DMS53 (cell line): ENCODE measurements at regions not wholly inside any gene's neighbourhood (a gene's known extent, or its start where the extent isn't known, plus 50 kb on each side); places are given as distances from the start of the nearest gene placed in this dataset.

Experiments
- DNase-seq: peaks from one replicate; lab custom pipeline; 2025; lab: John Stamatoyannopoulos, UW

DNA sequence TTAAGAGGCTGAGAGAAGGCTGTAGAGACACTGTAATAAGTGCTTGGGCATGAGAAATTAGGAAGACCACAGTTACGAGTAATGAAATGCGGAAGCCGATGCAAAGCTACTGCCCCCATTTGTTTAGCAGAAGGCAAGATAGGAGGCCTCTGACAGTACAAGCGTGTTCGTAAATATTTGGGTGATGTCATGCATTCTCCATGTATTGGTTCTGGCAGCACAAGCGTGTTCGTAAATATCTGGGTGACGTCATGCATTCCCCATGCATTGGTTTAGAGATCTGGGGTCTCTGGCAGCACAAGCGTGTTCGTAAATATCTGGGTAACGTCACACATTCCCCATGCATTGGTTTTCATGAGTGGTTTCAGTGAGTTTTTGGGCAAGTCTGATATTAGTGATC lies 661.5 kb upstream of the FRG1 start:
- DNase-seq, result no peak

DNA sequence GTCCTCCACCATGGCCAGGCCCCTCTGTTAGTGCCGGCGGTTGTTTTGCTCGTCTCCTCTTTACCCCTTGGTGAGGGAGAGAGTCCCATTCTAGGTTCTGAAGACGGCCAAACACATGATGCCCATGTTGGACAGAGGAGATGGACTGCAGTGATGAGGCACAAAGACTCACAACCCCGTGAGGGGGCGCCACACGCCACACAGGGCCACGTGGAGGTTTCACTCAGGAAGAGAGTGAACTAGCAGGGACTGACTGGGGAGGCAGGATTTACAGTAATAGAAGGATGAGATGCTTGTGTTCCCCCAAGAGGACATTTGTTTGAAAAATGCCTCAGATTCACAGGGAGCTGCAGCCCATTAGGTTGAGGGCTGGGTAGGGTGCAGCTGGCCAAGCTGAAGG lies 655.3 kb upstream of the FRG1 start:
- peak; percentile 18 for DNase-seq

DNA sequence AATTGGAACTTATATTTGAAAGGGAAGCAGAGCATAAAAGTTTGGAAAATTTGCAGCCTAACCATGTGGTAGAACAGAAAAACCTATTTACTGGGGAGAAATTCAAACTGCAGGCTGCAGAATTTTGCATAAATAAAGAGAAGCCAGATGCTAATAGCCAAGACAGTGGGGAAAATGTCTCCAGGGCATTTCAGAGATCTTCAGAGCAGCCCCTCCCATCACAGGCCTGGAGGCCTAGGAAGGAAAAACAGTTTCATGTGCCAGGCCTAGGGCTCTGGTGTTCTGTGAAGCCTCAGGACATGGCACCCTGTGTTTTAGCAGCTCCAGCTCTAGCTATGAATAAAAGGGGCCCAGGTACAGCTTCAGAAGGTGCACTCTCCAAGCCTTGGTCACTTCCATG lies 648.7 kb upstream of the FRG1 start:
- DNase-seq, result no peak

DNA sequence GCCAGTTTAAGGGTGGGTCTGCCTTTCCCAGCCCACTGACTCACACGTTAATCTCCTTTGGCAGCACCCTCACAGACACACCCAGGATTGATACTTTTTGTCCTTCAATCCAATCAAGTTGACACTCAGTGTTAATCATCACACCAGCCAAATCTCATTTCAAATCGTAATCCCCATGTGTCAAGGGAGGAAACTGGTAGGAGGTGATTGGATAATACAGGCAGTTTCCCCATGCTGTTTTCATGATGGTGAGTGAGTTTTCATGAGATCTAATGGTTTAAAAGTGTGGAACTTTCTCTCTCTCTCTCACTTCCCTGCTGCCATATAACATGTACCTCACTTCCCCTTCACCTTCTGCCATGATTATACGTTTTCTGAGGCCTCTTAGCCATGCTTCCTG lies 647.2 kb upstream of the FRG1 start:
- DNase-seq, result no peak

DNA sequence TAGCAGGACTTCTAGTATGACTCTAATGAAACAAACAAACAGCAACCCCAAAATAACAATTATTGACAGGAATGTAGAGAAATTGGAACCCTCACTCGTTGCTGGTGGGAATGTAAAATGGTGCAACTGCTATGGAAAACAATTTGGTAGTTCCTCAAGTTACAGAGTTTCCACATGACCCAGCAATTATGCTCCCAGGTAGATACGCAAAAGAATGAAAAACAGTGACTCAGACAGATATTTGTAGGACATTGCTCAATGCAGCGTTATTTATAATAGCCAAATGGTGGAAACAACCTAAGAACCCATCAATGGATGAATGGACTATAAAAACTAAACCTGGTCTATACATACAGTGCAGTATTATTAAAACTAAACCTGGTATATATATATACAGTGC lies 646.1 kb upstream of the FRG1 start:
- no peak for DNase-seq

DNA sequence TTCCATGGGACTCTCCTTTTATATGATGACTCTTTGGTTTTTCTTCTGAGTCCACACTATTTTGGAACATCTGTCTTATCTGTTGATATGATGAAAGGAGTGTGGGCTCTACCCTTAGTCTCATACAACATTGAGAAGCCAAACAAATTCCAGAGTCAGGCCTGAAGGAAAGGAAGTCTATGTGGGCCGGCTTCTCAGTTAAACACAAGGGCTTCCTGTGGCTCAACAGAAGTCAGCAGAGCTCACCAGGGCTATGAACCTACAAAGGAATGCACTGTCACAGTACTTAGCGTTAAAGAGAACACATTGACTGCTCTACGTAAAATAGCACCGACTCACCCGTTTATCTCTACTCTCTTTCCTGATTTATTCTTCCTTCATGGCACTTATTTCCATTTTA lies 641.0 kb upstream of the FRG1 start:
- no peak for DNase-seq

DNA sequence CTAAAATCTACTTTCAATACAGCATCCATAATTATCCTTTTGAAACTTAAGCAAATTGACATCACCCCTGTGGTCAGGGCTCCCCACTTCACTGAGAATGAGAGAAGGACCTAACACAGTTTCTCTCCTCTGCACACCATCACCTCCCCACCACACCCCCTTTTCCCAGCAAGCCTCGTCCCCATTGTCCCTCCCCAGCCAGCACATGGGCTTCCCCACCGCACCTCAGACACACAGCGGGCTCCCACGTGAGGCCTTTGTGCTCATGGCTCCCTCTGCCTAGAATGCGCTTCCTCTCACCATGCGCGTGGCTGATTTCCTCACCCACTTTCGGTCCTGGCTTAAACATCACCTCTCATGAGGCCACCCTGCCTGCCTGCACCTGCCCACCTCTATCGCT lies 639.0 kb upstream of the FRG1 start:
- no peak for DNase-seq

DNA sequence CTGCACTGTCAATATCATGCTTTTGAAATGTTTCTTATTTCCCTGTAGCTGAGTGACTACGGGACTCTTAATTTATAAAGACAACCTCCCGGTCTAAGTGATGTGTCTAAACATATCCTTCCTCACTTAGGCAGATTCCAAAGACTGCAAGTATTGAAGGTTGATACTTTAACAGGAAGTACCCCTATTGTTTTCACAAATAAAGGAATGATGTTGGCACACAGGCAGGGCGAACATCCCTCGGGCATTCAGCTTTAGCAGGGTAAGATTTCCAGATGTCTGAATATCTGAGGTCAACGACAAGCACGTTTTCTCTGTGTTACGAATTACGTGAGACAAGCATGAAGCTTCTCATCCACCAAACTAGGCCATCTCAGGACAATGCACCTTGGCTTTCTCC lies 638.0 kb upstream of the FRG1 start:
- no peak for DNase-seq

DNA sequence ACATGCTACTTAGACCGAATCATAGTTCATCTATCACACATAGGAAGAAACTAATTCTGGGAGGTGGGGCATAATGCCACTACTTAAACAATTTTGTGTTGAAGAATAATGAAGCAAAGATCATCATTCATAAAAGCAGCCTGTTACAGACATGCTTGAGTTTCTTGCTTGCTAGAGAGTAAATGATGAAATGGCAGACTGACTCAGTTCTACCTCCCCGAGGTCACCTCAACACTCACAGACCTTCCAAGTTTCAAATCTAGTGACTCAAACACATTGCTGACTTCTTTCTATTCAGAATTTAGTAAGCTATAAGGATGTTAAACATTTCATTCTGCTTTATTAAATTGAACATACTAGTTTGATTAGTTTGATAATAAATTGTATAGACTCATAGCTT lies 636.5 kb upstream of the FRG1 start:
- no peak for DNase-seq

DNA sequence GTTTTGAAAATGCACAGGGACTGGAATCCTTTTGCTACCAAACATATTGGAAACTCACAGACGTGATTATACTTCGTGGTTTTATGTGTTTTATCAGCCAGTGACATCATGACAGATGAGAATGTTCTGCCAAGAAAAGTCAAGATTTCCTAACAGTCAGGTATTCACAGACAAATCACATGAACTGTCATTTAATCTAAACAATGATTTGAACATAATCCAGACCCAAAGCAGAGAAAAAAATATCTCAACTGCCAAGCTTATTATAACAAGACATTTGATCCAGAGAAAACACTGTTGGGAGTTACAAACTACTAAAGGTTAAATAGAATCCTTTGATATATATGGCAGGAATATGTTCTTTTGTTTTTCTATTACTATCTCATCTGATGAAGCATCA lies 635.9 kb upstream of the FRG1 start:
- DNase-seq, result no peak

DNA sequence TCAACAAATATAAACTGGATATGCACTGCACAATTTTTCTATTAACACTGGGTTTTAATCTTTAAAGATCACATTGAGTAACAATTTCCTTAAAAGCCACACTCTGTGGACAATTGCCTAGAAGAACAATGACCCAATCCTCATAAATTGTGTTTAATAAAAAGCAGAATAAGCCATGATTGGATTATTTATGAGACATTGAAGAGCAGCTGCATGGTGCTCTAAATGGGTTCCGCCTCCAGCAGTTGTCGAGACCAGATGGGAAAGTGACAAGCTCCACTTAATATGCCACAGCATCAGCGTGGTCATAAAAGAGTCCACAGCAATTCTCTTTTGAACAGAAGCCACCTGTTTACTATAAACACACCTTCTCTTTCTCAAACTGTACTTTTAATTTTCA lies 635.2 kb upstream of the FRG1 start:
- peak; percentile 8 for DNase-seq

DNA sequence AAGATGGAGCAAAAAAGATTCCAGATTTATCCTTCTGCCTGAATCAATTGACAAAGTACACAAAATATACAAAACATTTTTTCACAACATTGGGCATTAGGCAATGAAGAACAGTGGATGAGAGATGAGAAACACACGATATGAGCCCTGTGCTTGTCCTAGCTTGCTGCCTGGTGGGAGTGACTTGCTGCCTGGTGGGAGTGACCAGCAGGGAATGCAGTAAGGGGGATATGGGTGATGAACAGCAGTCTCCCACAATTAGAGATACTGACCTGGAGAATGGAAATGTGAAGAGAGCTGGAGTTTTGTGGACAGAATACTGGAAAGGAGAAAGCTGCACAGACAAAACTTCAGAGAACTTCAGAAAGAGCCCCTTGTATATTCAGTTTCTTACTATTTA lies 629.4 kb upstream of the FRG1 start:
- no peak for DNase-seq

DNA sequence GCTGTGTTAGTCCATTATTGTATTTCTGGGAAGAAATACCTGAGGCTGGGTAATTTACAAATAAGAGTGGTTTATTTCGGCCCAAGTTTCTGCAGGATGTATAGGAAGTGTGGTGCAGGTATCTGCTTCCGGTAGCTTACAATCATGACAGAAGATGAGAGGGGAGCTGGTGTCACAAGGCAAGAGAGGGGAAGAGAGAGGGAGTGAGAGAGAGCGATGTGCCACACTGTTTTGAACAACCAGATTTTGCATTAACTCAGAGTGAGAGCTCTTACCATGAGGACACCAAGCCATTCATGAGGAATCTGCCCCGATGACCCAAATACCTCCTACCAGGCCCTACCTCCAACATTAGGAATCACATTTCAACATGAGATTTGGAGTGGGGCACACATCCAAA lies 627.6 kb upstream of the FRG1 start:
- no peak for DNase-seq

DNA sequence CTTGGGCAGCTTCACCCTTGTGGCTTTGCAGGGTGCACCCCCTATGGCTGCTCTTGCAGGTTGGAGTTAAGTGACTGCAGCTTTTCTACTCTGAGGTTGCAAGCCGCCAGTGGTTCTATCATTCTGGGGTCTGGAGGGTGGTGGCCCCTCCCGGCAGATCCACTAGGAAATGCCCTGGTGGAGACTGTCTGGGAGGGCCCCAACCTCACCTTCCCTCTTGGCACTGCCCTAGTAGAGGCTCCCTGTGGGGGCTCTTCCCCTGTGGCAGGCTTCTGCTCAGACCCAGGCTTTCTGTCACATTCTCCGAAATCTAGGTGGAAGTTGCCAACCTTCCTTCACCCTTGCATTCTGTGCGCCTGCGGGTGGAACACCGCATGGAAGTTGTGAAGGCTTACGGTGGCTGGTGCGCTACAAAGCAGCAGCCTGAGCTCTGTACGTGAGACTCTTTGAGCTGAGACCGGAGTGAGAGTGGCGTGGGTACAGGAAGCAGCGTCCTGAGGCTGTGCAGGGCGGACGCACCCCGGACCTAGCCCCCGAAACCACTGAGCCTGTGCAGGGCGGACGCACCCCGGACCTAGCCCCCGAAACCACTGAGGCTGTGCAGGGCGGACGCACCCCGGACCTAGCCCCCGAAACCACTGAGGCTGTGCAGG lies 626.7 kb upstream of the FRG1 start:
- no peak for DNase-seq

DNA sequence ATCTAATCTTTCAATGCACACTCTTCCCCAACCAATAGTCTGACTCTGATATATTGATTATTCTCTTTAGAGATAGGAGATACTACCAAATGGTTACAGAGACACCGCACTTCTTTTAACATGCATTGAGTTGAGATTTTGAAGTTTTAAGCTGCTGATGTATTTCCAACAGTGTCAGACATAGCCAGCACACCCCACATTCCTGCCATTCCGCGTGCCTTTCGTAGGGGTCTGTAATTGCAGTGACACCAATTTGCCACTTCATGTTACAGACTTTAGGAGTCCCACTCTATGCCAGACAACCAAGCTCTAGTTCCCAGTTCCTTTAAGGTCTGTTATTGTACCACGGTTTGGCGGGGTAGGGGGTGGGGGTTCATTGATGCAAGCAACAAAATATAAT lies 618.2 kb upstream of the FRG1 start:
- DNase-seq, result no peak

DNA sequence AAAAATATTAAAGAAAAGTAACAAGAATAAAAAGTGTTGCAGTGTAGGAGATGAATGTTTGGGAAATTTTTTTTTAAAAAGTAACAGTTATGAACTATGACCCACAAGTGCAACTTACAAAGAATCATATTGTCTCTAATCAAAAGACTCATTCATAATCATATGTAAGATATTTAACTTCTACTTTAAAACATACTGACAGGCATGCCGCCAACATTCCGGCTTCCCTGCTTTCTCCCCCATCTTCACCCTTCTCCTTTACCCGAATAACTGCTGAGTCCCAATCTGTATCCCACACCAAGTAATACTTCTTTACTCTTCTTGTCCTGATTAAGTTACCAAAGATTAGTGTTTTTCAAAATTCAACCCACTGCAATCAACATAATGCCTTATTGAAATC lies 598.8 kb upstream of the FRG1 start:
- no peak for DNase-seq

DNA sequence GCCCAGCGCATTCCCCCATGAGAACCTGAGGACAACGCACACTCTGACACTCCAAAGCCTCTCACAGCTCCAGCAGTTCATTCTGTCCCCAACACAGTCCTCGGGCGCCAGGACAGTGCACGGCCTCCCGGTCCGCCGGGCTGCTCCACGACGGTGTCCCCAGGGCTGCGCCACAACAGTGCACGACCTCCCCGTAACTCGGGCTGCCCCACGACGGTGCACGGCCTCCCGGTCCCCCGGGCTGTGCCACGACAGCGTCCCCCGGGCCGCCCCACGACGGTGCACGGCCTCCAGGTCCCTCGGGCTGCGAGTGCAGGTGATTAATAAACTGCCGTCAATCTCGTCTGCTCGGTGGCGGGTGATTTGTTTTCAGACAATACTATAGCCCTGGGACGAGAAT lies 585.1 kb upstream of the FRG1 start:
- DNase-seq, result no peak

DNA sequence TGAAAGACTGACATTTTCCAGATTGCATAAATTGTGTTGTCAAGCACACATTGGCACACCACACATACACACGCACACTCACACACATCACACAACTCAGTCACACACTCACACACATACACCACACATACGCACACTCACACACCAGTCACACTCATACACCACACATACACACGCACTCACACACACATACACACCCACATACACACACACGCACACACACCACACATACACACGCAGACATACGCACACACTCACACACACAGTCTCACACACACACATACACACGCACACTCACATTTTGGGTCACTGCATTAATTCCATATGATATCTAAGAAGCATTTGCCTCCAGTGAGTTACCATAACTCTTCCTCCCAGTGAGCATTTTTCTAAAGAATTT lies 578.3 kb upstream of the FRG1 start:
- DNase-seq, result no peak

DNA sequence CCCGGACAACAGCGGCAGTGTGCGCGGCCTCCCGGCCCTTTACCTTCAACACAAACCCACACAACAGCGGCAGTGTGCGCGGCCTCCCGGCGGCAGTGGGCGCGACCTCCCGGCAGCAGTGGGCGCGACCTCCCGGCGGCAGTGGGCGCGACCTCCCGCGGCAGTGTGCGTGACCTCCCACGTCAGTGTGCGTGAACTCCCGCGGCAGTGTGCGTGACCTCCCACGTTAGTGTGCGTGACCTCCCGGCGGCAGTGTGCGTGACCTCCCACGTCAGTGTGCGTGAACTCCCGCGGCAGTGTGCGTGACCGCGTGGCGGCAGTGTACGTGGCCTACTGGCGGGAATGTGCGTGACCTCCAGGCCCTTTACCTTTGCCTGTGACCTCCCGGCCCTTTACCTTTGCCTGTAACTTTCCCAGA lies 576.6 kb upstream of the FRG1 start:
- DNase-seq, result no peak

DNA sequence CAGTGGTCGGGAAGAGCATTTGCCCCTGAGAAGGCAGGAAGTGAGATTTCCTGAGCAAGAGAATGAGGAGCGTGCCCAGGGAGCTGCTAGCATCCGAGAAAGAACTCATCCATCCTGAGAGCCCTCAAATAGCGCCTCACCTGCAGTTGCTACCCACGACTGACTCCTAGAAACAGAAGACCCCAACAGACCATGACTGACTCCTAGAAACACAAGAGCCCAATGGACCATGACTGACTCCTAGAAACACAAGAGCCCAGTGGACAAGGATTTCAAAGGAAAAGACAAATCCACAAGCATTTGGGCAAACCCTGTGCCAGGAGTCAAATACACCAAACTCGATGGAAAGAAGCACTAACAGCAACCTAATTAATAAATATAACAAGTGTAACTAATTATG lies 575.2 kb upstream of the FRG1 start:
- peak; percentile 12 for DNase-seq

DNA sequence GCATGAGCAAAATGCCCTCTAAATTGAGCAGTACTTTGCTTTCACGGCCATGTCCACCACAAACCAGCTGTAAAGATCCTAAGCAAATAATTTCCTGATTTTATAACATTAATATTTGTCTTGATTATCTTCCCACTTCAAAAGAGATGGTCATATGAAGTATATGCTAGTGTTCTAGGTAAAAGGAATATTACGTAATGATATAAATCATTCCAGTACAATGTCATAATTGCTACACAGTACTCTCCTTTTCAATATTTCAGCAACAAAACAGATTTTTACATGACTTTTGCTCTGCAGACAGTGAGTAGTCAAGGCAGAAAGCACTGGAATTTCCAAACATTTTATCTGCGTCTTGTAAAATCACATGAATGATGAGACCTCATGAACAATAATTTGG lies 572.8 kb upstream of the FRG1 start:
- DNase-seq, result no peak

DNA sequence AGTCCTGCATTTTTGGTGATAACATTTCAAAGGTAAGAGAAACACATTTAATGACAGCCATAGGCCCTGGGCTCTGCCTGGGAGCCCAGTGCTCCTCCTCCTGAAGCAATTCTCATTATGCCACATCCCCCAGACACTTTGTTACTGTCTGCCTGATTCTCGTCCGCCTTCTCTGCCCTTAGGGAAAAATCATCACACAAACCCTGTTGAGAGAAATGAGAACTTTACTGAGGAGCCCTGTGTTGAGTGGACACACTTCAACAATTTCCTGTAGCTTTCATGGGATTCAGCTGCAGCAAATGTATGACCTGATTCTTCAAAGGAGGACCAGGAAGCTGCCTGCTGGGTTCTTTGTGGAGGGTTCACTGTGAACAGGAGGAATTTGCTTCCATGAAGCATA lies 566.5 kb upstream of the FRG1 start:
- DNase-seq, result no peak

DNA sequence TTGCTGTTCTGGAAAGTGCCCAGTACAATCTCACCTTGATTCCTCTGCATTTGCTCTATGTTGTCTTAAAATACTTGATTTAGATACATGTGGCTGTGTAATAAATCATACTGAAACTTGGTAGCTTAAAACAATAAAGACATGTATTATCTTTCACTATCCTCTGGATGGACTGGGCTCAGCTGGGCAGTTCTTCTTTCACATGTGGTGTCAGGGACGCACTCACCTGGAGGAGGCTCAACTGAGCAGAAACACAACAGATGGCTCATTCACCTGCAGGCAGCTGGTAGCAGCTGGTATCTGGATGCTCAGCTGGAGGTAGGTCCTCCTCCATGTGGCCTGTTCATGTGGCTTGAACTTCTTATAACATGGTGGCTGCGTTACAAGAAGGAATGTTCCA lies 563.8 kb upstream of the FRG1 start:
- DNase-seq, result peak; percentile 3

DNA sequence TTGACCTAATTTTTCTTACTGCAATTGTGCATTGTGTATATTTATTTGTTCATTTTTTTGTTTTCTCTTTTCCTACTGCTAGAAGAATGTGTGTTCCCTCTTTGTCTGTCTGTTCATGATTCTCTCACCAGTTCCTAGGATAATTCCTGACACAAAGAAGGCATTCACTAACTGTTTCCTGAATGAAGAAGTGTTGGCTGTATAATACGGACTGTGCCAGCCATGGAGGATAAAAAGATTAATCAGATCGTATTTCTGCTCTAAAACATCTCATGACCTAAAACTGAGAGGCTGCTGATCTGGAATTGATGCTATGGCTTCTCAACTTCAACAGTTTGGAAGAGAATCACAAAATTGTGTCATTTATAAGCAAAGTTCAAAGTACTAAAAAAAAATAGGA lies 563.1 kb upstream of the FRG1 start:
- no peak for DNase-seq

DNA sequence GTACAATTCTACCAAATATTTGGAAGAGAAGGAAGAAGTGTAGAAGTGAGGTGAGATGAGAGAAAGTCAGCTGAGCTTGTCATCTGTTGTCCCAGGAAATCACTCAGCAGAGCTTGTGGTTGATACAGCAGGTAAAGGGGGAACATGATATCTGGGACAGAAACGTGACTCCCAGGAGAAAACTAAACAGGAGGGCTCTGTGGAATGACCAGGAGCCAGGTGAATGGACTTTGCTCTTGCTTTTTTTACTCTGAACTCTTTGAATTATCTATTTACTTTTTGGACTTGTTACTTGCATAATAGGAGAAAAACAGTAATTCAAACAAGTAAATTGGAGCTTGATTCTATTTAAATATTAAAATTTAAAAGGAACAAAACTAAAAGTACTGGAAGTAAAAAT lies 555.6 kb upstream of the FRG1 start:
- DNase-seq, result peak; percentile 77
